Large intestine (tissue), 3 donors: ENCODE measurements at regions not wholly inside any gene's neighbourhood (a gene's known extent, or its start where the extent isn't known, plus 50 kb on each side); places are given as distances from the start of the nearest gene placed in this dataset.

Experiments used
- DNase-seq, 2 donors: peaks; one replicate each; pipeline versions ENCODE4 v3.0.0 to v3.0.0-alpha.2; 2013
- H3K27ac ChIP-seq: one replicate; pipeline ENCODE4 v1.5.1; 2013; ENCODE audit warnings: low read length
- H3K27me3 ChIP-seq: 2 replicates; pipeline ENCODE4 v1.6.1; 2013; ENCODE audit warnings: low read length; ENCODE audit not compliant: control insufficient read depth, insufficient read depth
- H3K36me3 ChIP-seq: 2 replicates; pipeline ENCODE4 v1.6.1; 2013; ENCODE audit warnings: low read length; ENCODE audit not compliant: control insufficient read depth, insufficient read depth
- H3K4me1 ChIP-seq: one replicate; pipeline ENCODE4 v1.6.1; 2013; ENCODE audit warnings: low read length; ENCODE audit not compliant: control insufficient read depth, insufficient read depth
- H3K4me3 ChIP-seq: one replicate; pipeline ENCODE4 v1.5.1; 2013; ENCODE audit warnings: low read length
- H3K9me3 ChIP-seq: one replicate; pipeline ENCODE4 v1.6.1; 2013; ENCODE audit warnings: mild to moderate bottlenecking, low read depth, low read length, moderate library complexity; ENCODE audit not compliant: control insufficient read depth
- WGBS: methylation state at CpG from one replicate; pipeline ENCODE4 v1.1.5; 2013; ENCODE audit warnings: low lambda C conversion rate; ENCODE audit not compliant: insufficient coverage; 5-methylcytosine and 5-hydroxymethylcytosine counted together

- Histone ChIP-seq H3K4me3 (no peak overlapping the region), H3K36me3 (no peaks in the 10 kb centered on the region), H3K27ac (no peak overlapping the region), H3K9me3 (no peaks in the 10 kb centered on the region), H3K27me3 (no peaks in the 10 kb centered on the region), H3K4me1 (no peaks in the 10 kb centered on the region)
- DNase-seq: no peak
- WGBS: 96% methylated on average over 3 of the region's 3 CpGs
Measured at GRCh38 chr4:121227341-121227792, 63.2 kb upstream of the TNIP3 start.

- H3K9me3 ChIP-seq: no peaks in the 10 kb centered on the region
- no peak for DNase-seq
- no peaks in the 10 kb centered on the region for H3K4me1 ChIP-seq
- 80% methylated on average over 1 of the region's 4 CpGs for WGBS
- H3K36me3 ChIP-seq: no peaks in the 10 kb centered on the region
- H3K27me3 ChIP-seq: no peaks in the 10 kb centered on the region
- no peak overlapping the region for H3K27ac ChIP-seq
- H3K4me3 ChIP-seq: no peak overlapping the region
Measured at GRCh38 chr4:121226362-121226761, 62.2 kb upstream of the TNIP3 start.

- Histone ChIP-seq H3K27ac (no peak overlapping the region), H3K36me3 (no peaks in the 10 kb centered on the region), H3K27me3 (no peaks in the 10 kb centered on the region), H3K4me1 (no peaks in the 10 kb centered on the region), H3K4me3 (no peak overlapping the region), H3K9me3 (no peaks in the 10 kb centered on the region)
- no peak for DNase-seq
- 83% methylated on average over 1 of the region's 1 CpG for WGBS
Measured at GRCh38 chr4:121221608-121222007, 57.5 kb upstream of the TNIP3 start.

- no peak for DNase-seq
- Histone ChIP-seq H3K27me3 (no peaks in the 10 kb centered on the region), H3K36me3 (no peaks in the 10 kb centered on the region), H3K4me1 (no peaks in the 10 kb centered on the region), H3K9me3 (no peaks in the 10 kb centered on the region), H3K27ac (no peak overlapping the region), H3K4me3 (no peak overlapping the region)
- 86% methylated on average over 1 of the region's 1 CpG for WGBS
Measured at GRCh38 chr4:121221201-121221600, 57.1 kb upstream of the TNIP3 start.

- Histone ChIP-seq H3K36me3 (no peaks in the 10 kb centered on the region), H3K4me1 (no peaks in the 10 kb centered on the region), H3K27me3 (no peaks in the 10 kb centered on the region), H3K4me3 (no peak overlapping the region), H3K27ac (no peak overlapping the region), H3K9me3 (no peaks in the 10 kb centered on the region)
- 71% methylated on average over 1 of the region's 5 CpGs for WGBS
- DNase-seq: no peak
Measured at GRCh38 chr4:121220698-121221097, 56.6 kb upstream of the TNIP3 start.

- H3K4me1 ChIP-seq: no peaks in the 10 kb centered on the region
- no peaks in the 10 kb centered on the region for H3K9me3 ChIP-seq
- DNase-seq: no peak
- no peak overlapping the region for H3K4me3 ChIP-seq
- H3K36me3 ChIP-seq: no peaks in the 10 kb centered on the region
- no peak overlapping the region for H3K27ac ChIP-seq
- H3K27me3 ChIP-seq: no peaks in the 10 kb centered on the region
- no CpG with 5 or more reads among the region's 1 CpG for WGBS
Measured at GRCh38 chr4:121219227-121219626, 55.1 kb upstream of the TNIP3 start.

- Histone ChIP-seq H3K36me3 (no peaks in the 10 kb centered on the region), H3K4me3 (no peak overlapping the region), H3K27ac (no peak overlapping the region), H3K9me3 (no peaks in the 10 kb centered on the region), H3K4me1 (no peaks in the 10 kb centered on the region), H3K27me3 (no peaks in the 10 kb centered on the region)
- DNase-seq: no peak
- 90% methylated on average over 1 of the region's 2 CpGs for WGBS
Measured at GRCh38 chr4:121217351-121217750, 53.2 kb upstream of the TNIP3 start.

- Histone ChIP-seq H3K4me1 (no peaks in the 10 kb centered on the region), H3K36me3 (no peaks in the 10 kb centered on the region), H3K27me3 (no peaks in the 10 kb centered on the region), H3K27ac (no peak overlapping the region), H3K9me3 (no peaks in the 10 kb centered on the region), H3K4me3 (no peak overlapping the region)
- DNase-seq: no peak
- WGBS: 80% methylated on average over 1 of the region's 3 CpGs
Measured at GRCh38 chr4:121216461-121216860, 52.3 kb upstream of the TNIP3 start.

GRCh38 chr4:121213940-121214339 is 49.8 kb upstream of the TNIP3 start:
- Histone ChIP-seq H3K36me3 (no peaks in the 10 kb centered on the region), H3K9me3 (no peaks in the 10 kb centered on the region), H3K4me1 (no peaks in the 10 kb centered on the region), H3K27ac (no peak overlapping the region), H3K4me3 (no peak overlapping the region), H3K27me3 (no peaks in the 10 kb centered on the region)
- WGBS: 100% methylated on average over 3 of the region's 7 CpGs
- no peak for DNase-seq
